Hematopoietic multipotent progenitor cell treated with erythropoietin and hydrocortisone succinate and interleukin-3 and kit ligand, for 8 days (in vitro differentiated cells): ENCODE measurements at regions not wholly inside any gene's neighbourhood (a gene's known extent, or its start where the extent isn't known, plus 50 kb on each side); places are given as distances from the start of the nearest gene placed in this dataset.

Experiments
- DNase-seq: peaks from one replicate; pipeline ENCODE4 v3.0.0-alpha.2; 2015

DNA sequence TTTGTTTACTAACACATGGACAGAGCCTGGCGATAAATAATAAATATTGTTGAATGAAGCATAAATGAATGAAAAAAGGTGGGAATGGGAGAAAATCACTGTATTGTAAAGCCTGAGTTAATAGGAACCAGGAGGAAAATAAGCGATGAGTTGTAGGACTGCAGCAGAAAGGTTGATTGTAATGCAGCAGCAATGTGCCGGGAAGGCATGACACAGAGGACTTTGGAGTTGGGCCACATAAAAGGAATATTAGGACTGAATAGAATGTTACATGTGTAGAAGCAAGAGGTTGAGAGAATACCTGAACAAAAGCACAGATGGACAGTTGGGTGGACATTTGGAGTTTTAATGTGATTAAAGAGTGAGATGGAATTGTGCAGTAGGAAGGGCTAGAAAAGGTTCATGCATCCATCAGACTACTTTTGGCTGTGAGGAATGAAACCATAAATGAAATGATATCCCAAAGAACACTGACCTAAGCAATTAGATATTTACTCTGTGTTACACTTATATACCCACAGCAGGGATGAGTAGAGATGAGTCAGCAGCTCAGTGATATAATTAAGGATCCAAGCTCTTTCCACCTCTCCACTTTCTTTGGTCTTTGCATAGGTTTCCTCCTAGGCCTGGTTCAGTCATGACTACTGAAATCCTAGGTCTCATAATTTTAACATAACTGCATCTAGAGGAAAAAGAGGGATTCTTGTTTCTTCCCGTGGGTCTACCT is 55.4 kb downstream of the CCER1 start:
- no peak for DNase-seq

GRCh38 chr12:90897986-90898385 is 57.0 kb downstream of the CCER1 start:
- DNase-seq = no peak

- DNase-seq = no peak
Measured at GRCh38 chr12:90897316-90897715, 57.7 kb downstream of the CCER1 start.

DNA sequence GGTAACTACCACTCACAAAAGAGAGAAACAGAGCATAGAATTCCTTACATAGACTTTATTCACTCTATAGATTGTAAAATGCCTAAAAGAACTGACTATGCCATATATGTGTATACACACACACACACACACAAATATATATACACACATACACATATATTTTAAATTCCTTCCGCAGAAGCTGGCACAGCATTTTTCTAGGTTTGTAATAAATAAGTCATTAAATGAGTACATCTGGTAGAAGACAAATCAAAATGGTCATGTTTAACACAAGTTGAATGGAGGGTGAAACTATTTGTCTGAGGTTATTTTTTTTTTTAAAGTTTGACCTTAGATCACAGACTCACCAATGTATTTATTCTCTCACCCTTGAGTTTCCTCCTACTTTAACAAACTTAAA is 58.2 kb downstream of the CCER1 start:
- DNase-seq = no peak

GRCh38 chr12:90896164-90896563 is 58.8 kb downstream of the CCER1 start:
- no peak for DNase-seq

DNA sequence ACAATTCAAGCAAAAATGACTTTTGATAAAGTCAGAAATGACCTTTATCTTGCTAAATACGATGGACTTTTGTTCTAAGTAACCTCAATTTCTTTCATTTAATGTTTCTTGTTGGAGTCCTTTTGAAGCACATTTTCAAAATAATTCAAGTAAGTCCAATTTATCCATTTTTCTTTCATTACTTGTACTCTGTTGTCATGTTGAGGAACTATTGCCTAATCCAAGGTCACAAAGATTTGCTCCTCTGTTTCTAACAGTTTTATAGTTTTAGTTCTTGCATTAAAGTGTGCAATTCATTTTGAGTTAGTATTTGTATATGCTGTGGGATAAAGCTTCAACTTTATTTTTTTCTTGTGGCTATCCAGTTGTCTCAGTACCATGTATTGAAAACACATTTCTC is 66.7 kb downstream of the CCER1 start:
- DNase-seq = no peak

DNA sequence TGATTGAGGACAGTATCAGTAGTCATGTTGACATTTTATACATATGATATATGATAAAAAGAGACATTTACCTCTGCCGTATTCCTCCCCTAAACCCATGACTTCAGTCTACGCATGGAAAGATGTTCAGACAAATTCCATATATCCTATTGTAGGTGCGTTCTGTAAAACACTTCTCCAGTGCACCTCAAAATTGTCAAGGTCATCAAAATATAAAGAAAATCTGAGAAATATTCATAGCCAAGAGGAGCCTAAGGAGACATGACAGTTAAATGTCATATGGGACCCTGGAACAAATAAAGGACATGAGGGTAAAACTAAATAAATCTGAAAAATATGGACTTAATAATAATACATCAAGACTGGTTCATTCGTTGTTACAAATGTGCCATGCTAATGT is 71.5 kb downstream of the CCER1 start:
- no peak for DNase-seq

- DNase-seq = no peak
Measured at GRCh38 chr12:90871726-90872096, 83.3 kb downstream of the CCER1 start.

GRCh38 chr12:90870971-90871725 is 83.8 kb downstream of the CCER1 start:
- DNase-seq = no peak

- no peak for DNase-seq
Measured at GRCh38 chr12:90868626-90869025, 86.3 kb downstream of the CCER1 start.

DNA sequence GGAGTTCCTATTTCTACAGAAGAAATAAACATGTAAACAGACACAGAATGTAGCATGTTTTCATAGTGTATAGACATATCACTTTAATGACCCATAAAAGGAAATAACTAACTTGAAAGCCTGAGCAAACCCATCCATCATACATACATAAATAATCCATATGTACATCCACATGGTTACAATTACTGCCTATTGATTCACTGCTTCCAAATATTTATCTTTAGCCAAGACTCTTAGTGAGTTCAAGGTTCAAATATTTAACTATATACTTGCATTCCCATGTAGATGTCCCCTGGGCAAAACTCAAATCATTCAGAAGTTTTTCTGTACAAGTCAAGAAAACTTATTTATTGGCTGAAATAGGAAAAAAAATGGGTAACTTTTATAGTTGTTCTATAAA is 95.4 kb downstream of the CCER1 start:
- no peak for DNase-seq

DNA sequence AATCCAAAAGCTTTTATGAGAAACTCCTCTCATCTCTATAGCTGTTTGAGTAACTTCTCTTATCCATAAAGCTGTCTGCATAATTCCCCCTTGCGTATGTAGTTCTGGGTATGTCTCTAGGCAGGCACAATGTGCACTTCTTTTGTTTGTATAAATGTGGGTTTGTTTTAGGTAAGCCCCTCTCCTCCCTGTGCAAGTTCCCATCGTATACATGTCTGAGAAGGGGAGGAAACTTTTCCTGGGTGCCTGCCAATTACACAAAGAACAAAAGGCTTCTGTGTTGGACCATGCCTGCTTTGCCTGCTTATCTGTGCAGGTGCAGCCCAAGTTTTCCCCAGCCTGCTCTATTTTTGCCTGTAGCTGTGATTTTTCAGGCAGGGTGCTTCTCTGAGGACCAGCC is 96.7 kb downstream of the CCER1 start:
- DNase-seq = no peak

- no peak for DNase-seq
Measured at GRCh38 chr12:90855534-90855933, 99.4 kb downstream of the CCER1 start.

DNA sequence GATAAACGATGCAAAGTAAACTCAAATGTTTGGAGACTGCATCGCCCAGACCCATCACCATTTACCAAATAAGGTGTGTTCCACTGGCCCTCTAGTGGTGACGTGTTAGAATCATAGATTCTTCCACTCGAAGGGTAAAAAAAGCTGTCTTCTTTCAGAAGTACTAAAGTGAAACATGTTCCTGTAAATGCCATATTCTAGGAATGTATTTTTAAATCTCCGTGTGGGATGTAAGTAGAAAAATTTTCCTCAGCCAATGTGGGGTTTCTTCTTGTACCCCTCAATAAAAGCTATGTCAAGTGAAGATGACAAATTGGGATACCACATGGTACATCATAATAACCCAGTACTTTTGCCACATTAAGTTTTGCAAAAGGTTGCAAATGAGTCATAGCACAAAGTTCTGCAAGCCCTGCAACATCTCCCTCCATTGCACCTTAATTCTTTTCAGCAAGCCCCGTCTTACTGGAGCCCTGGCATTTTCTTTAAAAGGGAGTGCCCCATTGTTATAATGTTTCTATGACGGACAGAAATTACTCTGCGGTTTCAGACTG is 100.8 kb downstream of the CCER1 start:
- peak; percentile 27 for DNase-seq

- no peak for DNase-seq
Measured at GRCh38 chr12:90851800-90852718, 102.9 kb downstream of the CCER1 start.

DNA sequence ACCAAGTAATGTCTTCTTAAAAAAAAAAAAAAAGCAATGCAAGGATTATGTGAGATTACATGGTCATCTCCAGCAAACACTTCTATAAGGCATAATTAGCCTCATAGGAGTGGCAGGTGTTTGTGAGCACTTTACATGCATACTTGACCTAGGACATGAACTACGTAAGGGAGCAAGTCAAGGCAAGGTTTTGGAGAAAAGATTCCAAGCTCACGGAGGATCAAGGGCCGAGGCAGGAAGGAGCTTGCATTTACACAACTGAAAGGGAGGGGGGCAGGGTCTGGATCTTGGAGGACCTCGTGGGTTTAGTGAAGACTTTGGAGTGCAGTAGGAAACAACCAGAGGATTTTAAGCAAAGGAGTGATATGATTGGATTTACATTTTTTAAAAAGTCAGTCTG is 112.5 kb downstream of the CCER1 start:
- no peak for DNase-seq

DNA sequence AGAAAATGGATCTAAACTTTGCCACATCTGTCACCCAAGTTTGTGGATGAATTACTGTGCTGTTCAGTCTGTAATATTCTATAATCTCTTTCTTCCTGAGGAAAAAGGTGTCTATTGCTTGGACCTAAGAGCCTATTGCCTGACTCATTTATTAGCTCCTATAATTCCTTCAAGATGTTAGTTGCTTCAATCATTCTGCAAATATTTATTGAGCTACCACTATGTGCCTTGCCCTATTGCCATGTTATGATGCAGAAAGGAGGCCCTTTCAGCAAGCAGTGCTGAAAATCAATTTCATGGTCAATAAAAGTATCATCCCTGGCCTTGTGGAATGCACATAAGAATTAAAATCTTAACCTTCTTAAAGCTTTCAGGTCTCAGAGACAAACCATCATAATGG is 113.6 kb downstream of the CCER1 start:
- DNase-seq = no peak

DNA sequence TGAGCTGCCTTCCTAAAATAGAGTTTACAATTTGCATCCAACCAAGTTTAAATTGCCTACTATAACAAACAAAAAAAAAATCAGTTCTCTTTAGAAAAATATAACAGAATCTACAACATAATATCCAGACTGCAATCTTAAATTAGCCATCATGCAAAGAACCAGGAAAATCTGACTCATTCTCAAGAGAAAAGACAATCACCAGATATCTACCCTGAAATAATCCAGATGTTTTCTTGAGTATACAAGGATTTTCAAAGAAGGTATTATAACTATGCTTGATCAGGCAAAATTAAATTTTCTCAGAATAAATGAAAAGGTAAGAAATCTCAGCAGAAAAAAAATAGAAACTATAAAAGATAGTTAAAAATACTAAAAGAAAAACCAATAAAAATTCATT is 115.6 kb downstream of the CCER1 start:
- no peak for DNase-seq

- DNase-seq = no peak
Measured at GRCh38 chr12:90836689-90837088, 118.3 kb downstream of the CCER1 start.

DNA sequence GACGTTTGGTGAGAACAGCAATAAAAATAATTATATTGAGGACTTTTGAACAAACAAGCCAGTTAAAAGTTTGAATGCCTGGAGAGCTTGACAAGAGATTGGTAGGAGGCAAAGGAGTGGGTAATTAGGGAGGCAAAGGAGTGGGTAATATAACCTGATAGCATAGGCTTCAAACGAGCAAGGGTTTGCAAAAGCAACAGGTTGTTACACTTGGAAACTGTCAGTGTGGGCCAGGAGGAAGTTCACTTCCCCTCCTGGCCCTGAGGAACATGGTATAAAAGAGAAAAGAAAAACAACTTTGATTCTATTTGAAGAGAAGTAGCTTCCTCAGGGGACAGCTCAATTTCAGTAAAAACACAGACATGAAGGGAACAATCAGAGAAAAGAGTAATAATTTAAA is 121.7 kb downstream of the CCER1 start:
- no peak for DNase-seq

DNA sequence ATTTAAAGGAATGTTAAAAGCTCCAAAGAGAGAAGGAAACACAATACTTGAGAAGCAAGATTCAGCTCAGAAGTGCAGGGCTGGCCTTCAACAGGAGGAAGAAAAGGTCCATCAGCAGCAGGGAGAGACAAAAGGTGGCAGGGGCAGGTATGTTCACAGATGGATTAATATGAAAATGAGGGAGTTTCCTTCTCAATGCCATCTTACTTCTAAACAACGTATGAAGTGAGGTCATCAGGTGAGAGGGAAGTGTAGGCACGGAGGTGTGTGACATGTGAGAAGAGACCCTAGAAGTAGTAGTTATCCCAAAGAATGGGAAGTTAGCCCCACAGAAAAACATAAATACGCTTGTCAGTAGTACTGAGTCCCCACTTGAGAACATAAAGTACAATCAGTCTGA is 122.5 kb downstream of the CCER1 start:
- DNase-seq = no peak

DNA sequence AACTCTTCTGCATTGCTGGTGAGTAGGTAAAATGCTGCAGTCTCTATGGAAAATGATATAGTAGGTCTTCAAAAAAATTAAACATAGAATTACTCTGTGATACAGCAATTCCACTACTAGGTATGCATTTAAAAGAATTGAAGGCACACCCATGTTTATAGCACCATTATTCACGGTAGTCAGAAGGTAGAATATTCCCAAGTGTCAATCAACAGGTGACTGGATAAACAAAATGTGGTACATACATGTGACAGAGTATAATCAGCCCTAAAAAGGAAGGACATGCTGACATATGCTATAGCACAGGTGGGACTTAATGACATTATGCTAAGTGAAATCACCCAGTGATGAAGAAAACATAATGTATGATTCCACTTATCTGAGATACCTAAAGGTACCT is 123.3 kb downstream of the CCER1 start:
- DNase-seq = no peak

- no peak for DNase-seq
Measured at GRCh38 chr12:90829044-90829443, 125.9 kb downstream of the CCER1 start.
